ENCODE measurements at regions not wholly inside any gene's neighbourhood (a gene's known extent, or its start where the extent isn't known, plus 50 kb on each side); places are given as distances from the start of the nearest gene placed in this dataset.

- intact Hi-C loops (cut with DNase I): loop anchor here (5.0 to 10.0 kb wide), 8 partner anchors 297 to 747 kb away; no protein-coding TSS in a partner anchor
- no peak overlapping the region for H3K27ac ChIP-seq
- H3K36me3 ChIP-seq: no peaks in the 10 kb centered on the region
- no peaks in the 10 kb centered on the region for H3K4me1 ChIP-seq
- H3K4me3 ChIP-seq: no peak overlapping the region
- ATAC-seq (no peak), DNase-seq (no peak)
- TF ChIP-seq CTCF (IDR thresholded peaks at IDR 0.05): no peak
- H3K27me3 ChIP-seq: peaks cover 0 to 67% (median 0%) of the 10 kb centered on the region in 7 donors
- no peaks in the 10 kb centered on the region for H3K9me3 ChIP-seq
- WGBS, 2 donors: 63 to 67% methylated on average over 1 of the region's 1 CpG
Observed at GRCh38 chrX:25141684-25142083, 125.9 kb upstream of the ARX start.

- DNase-seq: no peak
- Histone ChIP-seq H3K27me3 (peaks cover 0 to 19% (median 0%) of the 10 kb centered on the region in 7 donors), H3K9me3 (no peaks in the 10 kb centered on the region), H3K4me3 (no peak overlapping the region), H3K27ac (no peak overlapping the region), H3K4me1 (no peaks in the 10 kb centered on the region), H3K36me3 (no peaks in the 10 kb centered on the region)
- no peak for TF ChIP-seq CTCF (IDR thresholded peaks at IDR 0.05)
- intact Hi-C loops (cut with DNase I): no loop called here
- no peak for ATAC-seq
Observed at GRCh38 chrX:25131055-25131454, 115.3 kb upstream of the ARX start.

GRCh38 chrX:25130619-25131018 is 114.9 kb upstream of the ARX start:
- no peak for ATAC-seq
- Histone ChIP-seq H3K9me3 (no peaks in the 10 kb centered on the region), H3K4me1 (no peaks in the 10 kb centered on the region), H3K27me3 (peaks cover 0 to 15% (median 0%) of the 10 kb centered on the region in 7 donors), H3K4me3 (no peak overlapping the region), H3K27ac (no peak overlapping the region), H3K36me3 (no peaks in the 10 kb centered on the region)
- TF ChIP-seq CTCF (IDR thresholded peaks at IDR 0.05): no peak
- WGBS, 2 donors: 85 to 88% methylated on average over 4 of the region's 4 CpGs
- no peak for DNase-seq
- intact Hi-C loops (cut with DNase I): no loop called here

GRCh38 chrX:25125483-25125882 is 109.7 kb upstream of the ARX start:
- TF ChIP-seq CTCF (IDR thresholded peaks at IDR 0.05): no peak
- no peak for DNase-seq
- ATAC-seq: no peak
- intact Hi-C loops (cut with DNase I): no loop called here
- H3K4me3 ChIP-seq: no peak overlapping the region
- H3K27ac ChIP-seq: no peak overlapping the region
- peaks cover 0 to 17% (median 0%) of the 10 kb centered on the region in 11 donors for H3K9me3 ChIP-seq
- WGBS, 2 donors: 68 to 72% methylated on average over 4 of the region's 4 CpGs
- no peaks in the 10 kb centered on the region for H3K36me3 ChIP-seq
- H3K4me1 ChIP-seq: no peaks in the 10 kb centered on the region
- peaks cover 0 to 3% (median 0%) of the 10 kb centered on the region in 7 donors for H3K27me3 ChIP-seq
